ENCODE measurements at regions not wholly inside any gene's neighbourhood (a gene's known extent, or its start where the extent isn't known, plus 50 kb on each side); places are given as distances from the start of the nearest gene placed in this dataset.
A peak's percentile ranks its signal among the peaks of the same experiment; 100 is the strongest.

DNA sequence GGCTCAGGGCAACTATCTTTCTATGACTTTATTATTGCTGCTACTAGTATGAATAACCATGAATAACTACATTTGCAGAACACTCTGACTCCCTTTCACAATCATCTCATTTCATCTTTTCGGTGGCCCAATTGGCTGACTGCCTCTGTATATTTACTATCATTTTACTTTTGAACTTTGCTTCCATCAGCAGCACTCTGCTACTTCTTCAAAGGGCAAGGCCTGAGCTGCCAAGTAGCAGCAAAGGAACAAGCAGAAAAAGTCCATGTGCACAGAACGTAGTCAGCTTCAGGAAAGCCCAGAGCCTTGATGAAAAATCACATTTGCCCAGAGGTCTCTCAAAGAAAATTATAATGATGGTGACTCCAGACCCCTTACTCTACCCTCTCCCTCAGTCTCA, 214.5 kb upstream of the PUM3 start:
- H3K27ac ChIP-seq = no peak overlapping the region
- no peaks in the 10 kb centered on the region for H3K4me1 ChIP-seq (ENCODE audit: insufficient read depth)
- H3K9me3 ChIP-seq (ENCODE audit: low read depth) = no peaks in the 10 kb centered on the region
- WGBS (ENCODE audit: low lambda C conversion rate, missing lambda C conversion rate) = 78% methylated on average over 2 of the region's 2 CpGs
- DNase-seq (ENCODE audit: low spot score) = no peak
- no peaks in the 10 kb centered on the region for H3K36me3 ChIP-seq (replicated peaks; ENCODE audit: insufficient read depth, low read depth)
- no peak overlapping the region for H3K4me2 ChIP-seq
- H3K27me3 ChIP-seq = no peaks in the 10 kb centered on the region
- H4K20me1 ChIP-seq (ENCODE audit: insufficient read depth, poor library complexity, severe bottlenecking) = no peaks in the 10 kb centered on the region
- H2AFZ ChIP-seq = no peak overlapping the region
- TF ChIP-seq EZH2 (IDR thresholded peaks at IDR 0.05; ENCODE audit: borderline replicate concordance) = no peak
- TF ChIP-seq, protein P1, sequence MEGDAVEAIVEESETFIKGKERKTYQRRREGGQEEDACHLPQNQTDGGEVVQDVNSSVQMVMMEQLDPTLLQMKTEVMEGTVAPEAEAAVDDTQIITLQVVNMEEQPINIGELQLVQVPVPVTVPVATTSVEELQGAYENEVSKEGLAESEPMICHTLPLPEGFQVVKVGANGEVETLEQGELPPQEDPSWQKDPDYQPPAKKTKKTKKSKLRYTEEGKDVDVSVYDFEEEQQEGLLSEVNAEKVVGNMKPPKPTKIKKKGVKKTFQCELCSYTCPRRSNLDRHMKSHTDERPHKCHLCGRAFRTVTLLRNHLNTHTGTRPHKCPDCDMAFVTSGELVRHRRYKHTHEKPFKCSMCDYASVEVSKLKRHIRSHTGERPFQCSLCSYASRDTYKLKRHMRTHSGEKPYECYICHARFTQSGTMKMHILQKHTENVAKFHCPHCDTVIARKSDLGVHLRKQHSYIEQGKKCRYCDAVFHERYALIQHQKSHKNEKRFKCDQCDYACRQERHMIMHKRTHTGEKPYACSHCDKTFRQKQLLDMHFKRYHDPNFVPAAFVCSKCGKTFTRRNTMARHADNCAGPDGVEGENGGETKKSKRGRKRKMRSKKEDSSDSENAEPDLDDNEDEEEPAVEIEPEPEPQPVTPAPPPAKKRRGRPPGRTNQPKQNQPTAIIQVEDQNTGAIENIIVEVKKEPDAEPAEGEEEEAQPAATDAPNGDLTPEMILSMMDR (IDR thresholded peaks at IDR 0.05; ENCODE audit: poor library complexity) = no peak
- no peak for TF ChIP-seq EZH2phosphoT487 (IDR thresholded peaks at IDR 0.05; ENCODE audit: low read depth, severe bottlenecking, unreplicated experiment)
- H3K4me3 ChIP-seq = no peak overlapping the region
- no peaks in the 10 kb centered on the region for H3K79me2 ChIP-seq
- H3K9me2 ChIP-seq (replicated peaks; ENCODE audit: insufficient read depth) = no peaks in the 10 kb centered on the region

DNA sequence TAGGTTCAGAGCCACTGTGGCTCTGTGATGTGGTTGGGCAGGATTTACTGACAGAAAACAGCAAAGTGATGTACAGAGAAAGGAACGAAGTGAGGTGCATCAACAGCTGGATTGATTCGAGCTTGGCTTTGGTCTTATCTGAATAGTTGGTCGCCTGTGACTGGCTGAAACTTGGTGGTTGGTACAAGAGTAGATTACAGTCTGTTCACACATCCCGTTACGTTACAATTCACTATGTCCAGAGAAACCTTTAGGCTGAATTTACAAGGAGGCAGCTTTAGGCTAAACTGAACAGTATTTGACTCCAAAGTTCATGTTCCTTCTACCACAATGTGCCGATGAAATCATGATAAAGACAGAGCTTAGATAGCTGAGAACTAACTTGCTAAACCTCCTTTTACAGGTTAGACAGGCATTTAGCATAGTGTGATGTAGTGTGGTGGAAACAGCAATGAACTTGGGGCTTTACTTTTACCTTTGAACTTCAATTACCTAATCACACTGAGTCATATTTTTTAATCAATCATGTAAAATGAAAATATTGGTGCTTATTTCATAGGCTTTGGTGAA, 210.2 kb upstream of the PUM3 start:
- Histone ChIP-seq H3K9me3 (ENCODE audit: low read depth) (no peaks in the 10 kb centered on the region), H3K27ac (no peak overlapping the region), H3K36me3 (replicated peaks; ENCODE audit: insufficient read depth, low read depth) (no peaks in the 10 kb centered on the region), H3K9me2 (replicated peaks; ENCODE audit: insufficient read depth) (no peaks in the 10 kb centered on the region), H3K4me1 (ENCODE audit: insufficient read depth) (no peaks in the 10 kb centered on the region), H2AFZ (no peak overlapping the region), H3K27me3 (no peaks in the 10 kb centered on the region), H3K4me3 (no peak overlapping the region), H4K20me1 (ENCODE audit: insufficient read depth, poor library complexity, severe bottlenecking) (no peaks in the 10 kb centered on the region), H3K79me2 (no peaks in the 10 kb centered on the region), H3K4me2 (no peak overlapping the region)
- TF ChIP-seq EZH2 (IDR thresholded peaks at IDR 0.05; ENCODE audit: borderline replicate concordance) (no peak), EZH2phosphoT487 (IDR thresholded peaks at IDR 0.05; ENCODE audit: low read depth, severe bottlenecking, unreplicated experiment) (no peak)
- TF ChIP-seq, protein P1 (IDR thresholded peaks at IDR 0.05; ENCODE audit: poor library complexity) = no peak
- WGBS (ENCODE audit: low lambda C conversion rate, missing lambda C conversion rate) = 58% methylated on average over 6 of the region's 6 CpGs
- DNase-seq (ENCODE audit: low spot score) = peak; percentile 23

DNA sequence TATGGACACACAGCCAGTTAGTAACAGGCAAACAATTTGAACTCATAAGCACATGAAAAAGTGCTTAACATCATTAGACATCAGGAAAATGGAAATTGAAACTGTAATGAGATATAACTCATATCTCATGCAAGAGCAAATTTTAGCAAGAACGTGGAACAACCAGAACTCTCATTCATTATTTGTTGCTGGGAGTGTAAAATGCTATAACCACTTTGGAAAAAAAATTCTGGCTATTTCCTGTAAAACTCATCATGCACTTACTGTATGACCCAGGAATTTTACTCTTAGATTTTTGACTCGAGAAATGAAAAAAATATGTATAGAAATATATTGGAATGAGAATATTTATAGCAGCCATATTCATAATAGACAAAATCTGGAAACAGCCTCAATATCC, 205.7 kb upstream of the PUM3 start:
- Histone ChIP-seq H3K27ac (no peak overlapping the region), H3K9me3 (ENCODE audit: low read depth) (no peaks in the 10 kb centered on the region), H3K4me2 (no peak overlapping the region), H3K9me2 (replicated peaks; ENCODE audit: insufficient read depth) (no peaks in the 10 kb centered on the region), H2AFZ (no peak overlapping the region), H3K4me1 (ENCODE audit: insufficient read depth) (no peaks in the 10 kb centered on the region), H3K4me3 (no peak overlapping the region), H3K27me3 (no peaks in the 10 kb centered on the region), H3K36me3 (replicated peaks; ENCODE audit: insufficient read depth, low read depth) (no peaks in the 10 kb centered on the region), H4K20me1 (ENCODE audit: insufficient read depth, poor library complexity, severe bottlenecking) (no peaks in the 10 kb centered on the region), H3K79me2 (no peaks in the 10 kb centered on the region)
- TF ChIP-seq, protein P1 (IDR thresholded peaks at IDR 0.05; ENCODE audit: poor library complexity) = no peak
- no peak for TF ChIP-seq EZH2phosphoT487 (IDR thresholded peaks at IDR 0.05; ENCODE audit: low read depth, severe bottlenecking, unreplicated experiment)
- TF ChIP-seq EZH2 (IDR thresholded peaks at IDR 0.05; ENCODE audit: borderline replicate concordance) = no peak
- DNase-seq (ENCODE audit: low spot score) = no peak
- WGBS (ENCODE audit: low lambda C conversion rate, missing lambda C conversion rate) = 88% methylated on average over 2 of the region's 2 CpGs

DNA sequence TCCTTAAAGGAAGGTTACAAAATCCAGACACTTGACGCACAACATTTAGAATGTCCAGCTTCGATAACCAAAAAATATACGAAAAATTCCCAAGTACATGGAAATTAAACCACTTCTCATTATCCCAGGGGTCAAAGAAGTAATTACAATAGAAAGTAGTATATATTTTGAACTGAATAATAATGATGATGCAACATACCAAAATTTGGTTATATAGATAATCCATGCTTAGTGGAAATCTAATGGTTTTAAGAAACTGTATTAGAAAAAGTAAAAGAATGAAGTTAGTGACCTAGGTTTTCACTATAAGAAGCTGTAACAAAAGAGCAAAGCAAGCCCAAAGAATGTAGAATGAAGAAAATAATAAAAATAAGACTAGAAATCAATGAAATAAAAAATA, 204.0 kb upstream of the PUM3 start:
- H3K4me1 ChIP-seq (ENCODE audit: insufficient read depth) = no peaks in the 10 kb centered on the region
- no peak overlapping the region for H3K27ac ChIP-seq
- no peaks in the 10 kb centered on the region for H3K9me2 ChIP-seq (replicated peaks; ENCODE audit: insufficient read depth)
- H4K20me1 ChIP-seq (ENCODE audit: insufficient read depth, poor library complexity, severe bottlenecking) = no peaks in the 10 kb centered on the region
- no peak overlapping the region for H2AFZ ChIP-seq
- no peaks in the 10 kb centered on the region for H3K36me3 ChIP-seq (replicated peaks; ENCODE audit: insufficient read depth, low read depth)
- H3K4me3 ChIP-seq = no peak overlapping the region
- TF ChIP-seq EZH2 (IDR thresholded peaks at IDR 0.05; ENCODE audit: borderline replicate concordance) (no peak), EZH2phosphoT487 (IDR thresholded peaks at IDR 0.05; ENCODE audit: low read depth, severe bottlenecking, unreplicated experiment) (no peak)
- TF ChIP-seq, protein P1 (IDR thresholded peaks at IDR 0.05; ENCODE audit: poor library complexity) = no peak
- 98% methylated on average over 3 of the region's 3 CpGs for WGBS (ENCODE audit: low lambda C conversion rate, missing lambda C conversion rate)
- H3K27me3 ChIP-seq = no peaks in the 10 kb centered on the region
- no peak overlapping the region for H3K4me2 ChIP-seq
- no peaks in the 10 kb centered on the region for H3K9me3 ChIP-seq (ENCODE audit: low read depth)
- DNase-seq (ENCODE audit: low spot score) = no peak
- no peaks in the 10 kb centered on the region for H3K79me2 ChIP-seq
